Trophoblast cell (in vitro differentiated cells and primary cell): ENCODE measurements at regions not wholly inside any gene's neighbourhood (a gene's known extent, or its start where the extent isn't known, plus 50 kb on each side); places are given as distances from the start of the nearest gene placed in this dataset.

Experiments
- DNase-seq, 2 donors: peaks; one replicate each; pipeline ENCODE4 v3.0.0-alpha.2; 2016
- H2AFZ ChIP-seq: 2 replicates; pipeline ENCODE4 v1.6.1; 2013; ENCODE audit warnings: low read length, moderate library complexity, mild to moderate bottlenecking; ENCODE audit not compliant: insufficient read depth, poor library complexity
- H2AK5ac ChIP-seq: 2 replicates; pipeline ENCODE4 v1.6.1; 2013; ENCODE audit warnings: mild to moderate bottlenecking, low read length
- H2BK120ac ChIP-seq: 2 replicates; pipeline ENCODE4 v1.6.1; 2013; ENCODE audit warnings: low read length, mild to moderate bottlenecking, moderate library complexity; ENCODE audit not compliant: insufficient read depth, poor library complexity
- H2BK12ac ChIP-seq: 2 replicates; pipeline ENCODE4 v1.6.1; 2013; ENCODE audit warnings: mild to moderate bottlenecking, low read length, moderate library complexity
- H2BK5ac ChIP-seq: 2 replicates; pipeline ENCODE4 v1.6.1; 2013; ENCODE audit warnings: low read length, low read depth, moderate library complexity, mild to moderate bottlenecking; ENCODE audit not compliant: poor library complexity
- H3K14ac ChIP-seq: 2 replicates; pipeline ENCODE4 v1.6.1; 2013; ENCODE audit warnings: mild to moderate bottlenecking, low read length
- H3K18ac ChIP-seq: 2 replicates; pipeline ENCODE4 v1.6.1; 2013; ENCODE audit warnings: mild to moderate bottlenecking, low read length
- H3K23ac ChIP-seq: 2 replicates; pipeline ENCODE4 v1.6.1; 2013; ENCODE audit warnings: low read length
- H3K27ac ChIP-seq: 2 replicates; pipeline ENCODE4 v1.5.1; 2013; ENCODE audit warnings: low read depth, mild to moderate bottlenecking, inconsistent platforms, low read length, moderate library complexity
- H3K27me3 ChIP-seq: 2 replicates; pipeline ENCODE4 v1.6.1; 2013; ENCODE audit warnings: inconsistent platforms, mild to moderate bottlenecking, low read length, moderate library complexity; ENCODE audit not compliant: insufficient read depth
- H3K36me3 ChIP-seq, 2 experiments: 1 replicate in 1 of 2; 2 replicates in 1 of 2; pipeline ENCODE4 v1.6.1; 2013; ENCODE audit warnings: low read length in 2 of 2, mild to moderate bottlenecking in 2 of 2, moderate library complexity in 1 of 2; ENCODE audit not compliant: insufficient read depth in 2 of 2, control insufficient read depth in 1 of 2
- H3K4ac ChIP-seq: 2 replicates; pipeline ENCODE4 v1.6.1; 2013; ENCODE audit warnings: low read depth, mild to moderate bottlenecking, low read length, moderate library complexity
- H3K4me1 ChIP-seq, 2 experiments: 1 replicate in 1 of 2; 2 replicates in 1 of 2; pipeline ENCODE4 v1.6.1; 2013; ENCODE audit warnings: low read length in 2 of 2, mild to moderate bottlenecking in 2 of 2, moderate library complexity in 1 of 2; ENCODE audit not compliant: insufficient read depth in 2 of 2, control insufficient read depth in 1 of 2
- H3K4me2 ChIP-seq: 2 replicates; pipeline ENCODE4 v1.6.1; 2013; ENCODE audit warnings: inconsistent platforms, mild to moderate bottlenecking, low read length, moderate library complexity
- H3K4me3 ChIP-seq: 2 replicates; pipeline ENCODE4 v1.5.1; 2013; ENCODE audit warnings: mild to moderate bottlenecking, low read depth, low read length, inconsistent platforms
- H3K79me1 ChIP-seq: one replicate; pipeline ENCODE4 v1.6.1; 2013; ENCODE audit warnings: low read length
- H3K79me2 ChIP-seq: 2 replicates; pipeline ENCODE4 v1.6.1; 2013; ENCODE audit warnings: low read length, mild to moderate bottlenecking; ENCODE audit not compliant: control insufficient read depth, insufficient read depth, poor library complexity
- H3K9ac ChIP-seq: 2 replicates; pipeline ENCODE4 v1.6.1; 2013; ENCODE audit warnings: mild to moderate bottlenecking, low read length
- H3K9me3 ChIP-seq: 2 replicates; pipeline ENCODE4 v1.6.1; 2013; ENCODE audit warnings: low read depth, mild to moderate bottlenecking, control low read depth, inconsistent platforms, low read length; ENCODE audit not compliant: insufficient read depth
- H4K12ac ChIP-seq: 2 replicates; pipeline ENCODE4 v1.6.1; 2013; ENCODE audit warnings: low read depth, mild to moderate bottlenecking, low read length, moderate library complexity
- H4K8ac ChIP-seq: 2 replicates; pipeline ENCODE4 v1.6.1; 2013; ENCODE audit warnings: low read depth, mild to moderate bottlenecking, low read length, moderate library complexity
- H4K91ac ChIP-seq: one replicate; pipeline ENCODE4 v1.6.1; 2013; ENCODE audit warnings: low read depth, mild to moderate bottlenecking, low read length, moderate library complexity
- WGBS: extraction: QIAGEN DNeasy Blood & Tissue Kit; methylation state at CpG from one replicate; pipeline ENCODE4 v1.1.7; 2013; ENCODE audit warnings: missing lambda C conversion rate; ENCODE audit not compliant: insufficient read length, insufficient coverage; ENCODE audit errors: extremely low coverage; 5-methylcytosine and 5-hydroxymethylcytosine counted together

- Histone ChIP-seq H3K36me3 (no peaks in the 10 kb centered on the region), H3K9me3 (no peaks in the 10 kb centered on the region), H4K91ac (no peak overlapping the region), H3K18ac (no peak overlapping the region), H2BK120ac (no peak overlapping the region), H3K79me2 (no peaks in the 10 kb centered on the region), H2BK12ac (no peak overlapping the region), H3K79me1 (no peaks in the 10 kb centered on the region), H2AK5ac (no peak overlapping the region), H3K4me3 (no peak overlapping the region), H3K27ac (no peak overlapping the region), H3K9ac (no peak overlapping the region), H2AFZ (no peak overlapping the region), H3K4me2 (no peak overlapping the region), H4K8ac (no peak overlapping the region), H2BK5ac (no peak overlapping the region), H3K23ac (no peak overlapping the region), H3K4ac (no peak overlapping the region), H3K27me3 (no peaks in the 10 kb centered on the region), H4K12ac (no peak overlapping the region), H3K4me1 (peaks cover 0 to 7% of the 10 kb centered on the region in 2 experiments), H3K14ac (no peak overlapping the region)
- WGBS, result no CpG with 5 or more reads among the region's 5 CpGs
- no peak for DNase-seq
Observed at GRCh38 chr17:79535728-79536025, 75.2 kb downstream of the RBFOX3 start.

- H3K4me2 ChIP-seq, result no peak overlapping the region
- no peak overlapping the region for H4K91ac ChIP-seq
- no peak overlapping the region for H3K14ac ChIP-seq
- no CpG with 5 or more reads among the region's 23 CpGs for WGBS
- peaks cover 0 to 7% of the 10 kb centered on the region in 2 experiments for H3K4me1 ChIP-seq
- no peak overlapping the region for H2BK120ac ChIP-seq
- no peak overlapping the region for H3K27ac ChIP-seq
- H4K8ac ChIP-seq, result no peak overlapping the region
- no peak overlapping the region for H4K12ac ChIP-seq
- no peaks in the 10 kb centered on the region for H3K79me1 ChIP-seq
- no peak overlapping the region for H3K9ac ChIP-seq
- no peak overlapping the region for H2AK5ac ChIP-seq
- no peak for DNase-seq
- no peak overlapping the region for H2BK5ac ChIP-seq
- no peak overlapping the region for H2BK12ac ChIP-seq
- H3K79me2 ChIP-seq, result no peaks in the 10 kb centered on the region
- no peak overlapping the region for H3K4me3 ChIP-seq
- H3K18ac ChIP-seq, result no peak overlapping the region
- H2AFZ ChIP-seq, result no peak overlapping the region
- no peaks in the 10 kb centered on the region for H3K36me3 ChIP-seq
- no peak overlapping the region for H3K4ac ChIP-seq
- no peaks in the 10 kb centered on the region for H3K27me3 ChIP-seq
- no peaks in the 10 kb centered on the region for H3K9me3 ChIP-seq
- H3K23ac ChIP-seq, result no peak overlapping the region
Observed at GRCh38 chr17:79534851-79535727, 75.8 kb downstream of the RBFOX3 start.

- H3K4me2 ChIP-seq, result no peak overlapping the region
- no CpG with 5 or more reads among the region's 11 CpGs for WGBS
- peaks cover 0 to 7% of the 10 kb centered on the region in 2 experiments for H3K4me1 ChIP-seq
- H2BK5ac ChIP-seq, result no peak overlapping the region
- H4K91ac ChIP-seq, result no peak overlapping the region
- H3K9me3 ChIP-seq, result peaks cover 2% of the 10 kb centered on the region
- no peak overlapping the region for H2AK5ac ChIP-seq
- H3K27ac ChIP-seq, result no peak overlapping the region
- no peaks in the 10 kb centered on the region for H3K36me3 ChIP-seq
- no peak overlapping the region for H4K8ac ChIP-seq
- no peak overlapping the region for H3K4ac ChIP-seq
- no peak overlapping the region for H3K14ac ChIP-seq
- no peak overlapping the region for H2BK12ac ChIP-seq
- H3K4me3 ChIP-seq, result no peak overlapping the region
- H3K27me3 ChIP-seq, result no peaks in the 10 kb centered on the region
- no peak overlapping the region for H4K12ac ChIP-seq
- H3K9ac ChIP-seq, result no peak overlapping the region
- H3K23ac ChIP-seq, result no peak overlapping the region
- no peaks in the 10 kb centered on the region for H3K79me1 ChIP-seq
- no peaks in the 10 kb centered on the region for H3K79me2 ChIP-seq
- H2BK120ac ChIP-seq, result no peak overlapping the region
- DNase-seq, result no peak
- H3K18ac ChIP-seq, result no peak overlapping the region
- H2AFZ ChIP-seq, result no peak overlapping the region
Observed at GRCh38 chr17:79534111-79534510, 76.7 kb downstream of the RBFOX3 start.

DNA sequence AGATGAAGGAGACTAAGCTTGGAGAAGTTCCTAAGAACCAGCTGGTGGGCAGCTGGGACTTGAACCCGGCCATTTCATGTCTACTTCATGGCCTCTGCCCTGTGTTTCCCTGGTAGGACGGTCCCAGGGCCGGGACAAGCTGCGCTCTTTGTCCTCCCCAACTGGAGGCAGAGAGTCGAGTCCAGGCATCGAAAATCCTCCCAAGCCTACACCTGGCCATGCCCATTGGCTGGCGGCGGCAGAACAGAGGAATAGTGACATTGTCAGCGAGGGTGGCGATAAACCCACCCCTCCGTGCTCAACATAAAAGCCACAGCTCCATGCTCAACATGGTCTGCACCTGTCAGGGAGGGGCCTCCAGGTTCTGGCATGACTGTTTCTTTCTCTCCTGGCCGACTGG is 77.7 kb downstream of the RBFOX3 start:
- Histone ChIP-seq H3K4me1 (peaks cover 3 to 7% of the 10 kb centered on the region in 2 experiments), H4K91ac (no peak overlapping the region), H3K14ac (no peak overlapping the region), H2AFZ (no peak overlapping the region), H3K4ac (no peak overlapping the region), H2BK5ac (no peak overlapping the region), H3K23ac (no peak overlapping the region), H3K27ac (no peak overlapping the region), H3K4me2 (no peak overlapping the region), H2BK12ac (no peak overlapping the region), H3K36me3 (no peaks in the 10 kb centered on the region), H3K79me1 (no peaks in the 10 kb centered on the region), H2AK5ac (no peak overlapping the region), H4K8ac (no peak overlapping the region), H4K12ac (no peak overlapping the region), H3K4me3 (no peak overlapping the region), H3K9ac (peak overlapping the region; percentile 36), H3K27me3 (no peaks in the 10 kb centered on the region), H2BK120ac (no peak overlapping the region), H3K9me3 (peaks cover 2% of the 10 kb centered on the region), H3K79me2 (no peaks in the 10 kb centered on the region), H3K18ac (no peak overlapping the region)
- no CpG with 5 or more reads among the region's 12 CpGs for WGBS
- no peak for DNase-seq
